Activated CD8-positive, alpha-beta T cell treated with anti-CD3 and anti-CD28 coated beads for 36 hours (primary cell): ENCODE measurements at regions not wholly inside any gene's neighbourhood (a gene's known extent, or its start where the extent isn't known, plus 50 kb on each side); places are given as distances from the start of the nearest gene placed in this dataset.
A peak's percentile ranks its signal among the peaks of the same experiment; 100 is the strongest.

Experiments used
- ATAC-seq: fragments of 200-7000 bp; cut with Tn5 transposase; one replicate; pipeline ENCODE4 v1.10.0; 2021; ENCODE audit warnings: mild to moderate bottlenecking, moderate library complexity
- CTCF ChIA-PET: fragments of 350-600 bp; sonication (Branson Sonifier 250); formaldehyde crosslinking; loops from one replicate; lab custom pipeline; 2021; ENCODE audit warnings: antibody characterized with exemption; lab: Charles Lee
- POLR2A ChIA-PET: fragments of 350-600 bp; sonication (Branson Sonifier 250); formaldehyde crosslinking; loops from one replicate; lab custom pipeline; 2021; ENCODE audit warnings: antibody characterized with exemption; lab: Charles Lee
- DNase-seq: peaks from one replicate; pipeline ENCODE4 v3.0.0-alpha.2; 2020
- H3K27ac Mint-ChIP-seq: one replicate; pipeline ENCODE4 v1.8.0; 2021; ENCODE audit warnings: mild to moderate bottlenecking, mixed read lengths
- H3K27me3 Mint-ChIP-seq: one replicate; pipeline ENCODE4 v1.8.0; 2021; ENCODE audit warnings: mixed read lengths
- H3K36me3 Mint-ChIP-seq: one replicate; pipeline ENCODE4 v1.8.0; 2021; ENCODE audit warnings: low read depth, mixed read lengths
- H3K4me1 Mint-ChIP-seq: one replicate; pipeline ENCODE4 v1.8.0; 2021; ENCODE audit warnings: low read depth, mixed read lengths
- H3K4me3 Mint-ChIP-seq: one replicate; pipeline ENCODE4 v1.8.0; 2021; ENCODE audit warnings: mild to moderate bottlenecking, moderate library complexity, mixed read lengths
- H3K9me3 Mint-ChIP-seq: one replicate; pipeline ENCODE4 v1.8.0; 2021; ENCODE audit warnings: mixed read lengths
- CTCF ChIP-seq: fragments of 200-600 bp; IDR thresholded peaks from one replicate; pipeline ENCODE4 v1.8.0; 2022; ENCODE audit warnings: antibody characterized with exemption, mild to moderate bottlenecking
- intact Hi-C: fragments of 100-400 bp; cut with micrococcal nuclease; formaldehyde crosslinking; loops from one replicate; pipeline ENCODE4 v1.10.0; 2022

- H3K27ac Mint-ChIP-seq: no peak overlapping the region
- H3K27me3 Mint-ChIP-seq: peaks cover 2% of the 10 kb centered on the region
- ChIA-PET CTCF (no interaction called here), POLR2A (no interaction called here)
- no peaks in the 10 kb centered on the region for H3K36me3 Mint-ChIP-seq
- peaks cover 26% of the 10 kb centered on the region for H3K4me1 Mint-ChIP-seq
- H3K9me3 Mint-ChIP-seq: no peaks in the 10 kb centered on the region
- intact Hi-C loops: no loop called here
- TF ChIP-seq CTCF: no peak
- ATAC-seq (no peak), DNase-seq (no peak)
- H3K4me3 Mint-ChIP-seq: no peak overlapping the region
Measured at GRCh38 chr3:124656531-124656930, 73.7 kb upstream of the UMPS start.

GRCh38 chr3:124657138-124657537 is 73.1 kb upstream of the UMPS start:
- Mint-ChIP-seq H3K27me3 (peaks cover 4% of the 10 kb centered on the region), H3K27ac (no peak overlapping the region), H3K36me3 (no peaks in the 10 kb centered on the region), H3K4me1 (peaks cover 23% of the 10 kb centered on the region), H3K4me3 (no peak overlapping the region), H3K9me3 (no peaks in the 10 kb centered on the region)
- ChIA-PET POLR2A (no interaction called here), CTCF (no interaction called here)
- intact Hi-C loops: no loop called here
- ATAC-seq: no peak
- DNase-seq: no peak
- TF ChIP-seq CTCF: no peak

- H3K27me3 Mint-ChIP-seq: peaks cover 4% of the 10 kb centered on the region
- peaks cover 17% of the 10 kb centered on the region for H3K4me1 Mint-ChIP-seq
- DNase-seq (no peak), ATAC-seq (no peak)
- H3K4me3 Mint-ChIP-seq: no peak overlapping the region
- ChIA-PET POLR2A (interaction anchor here (1.1 kb wide), 1 partner anchor 23 kb away, joined by 3 read pairs; no protein-coding TSS in a partner anchor), CTCF (interaction anchor here (0.5 kb wide), 1 partner anchor 69 kb away, joined by 3 read pairs; no protein-coding TSS in a partner anchor)
- intact Hi-C loops: no loop called here
- H3K9me3 Mint-ChIP-seq: no peaks in the 10 kb centered on the region
- no peak overlapping the region for H3K27ac Mint-ChIP-seq
- TF ChIP-seq CTCF: no peak
- H3K36me3 Mint-ChIP-seq: no peaks in the 10 kb centered on the region
Measured at GRCh38 chr3:124658270-124658669, 72.0 kb upstream of the UMPS start.

- H3K27me3 Mint-ChIP-seq: peaks cover 8% of the 10 kb centered on the region
- no peak for TF ChIP-seq CTCF
- no peaks in the 10 kb centered on the region for H3K36me3 Mint-ChIP-seq
- ATAC-seq (no peak), DNase-seq (no peak)
- H3K4me1 Mint-ChIP-seq: peaks cover 17% of the 10 kb centered on the region
- H3K4me3 Mint-ChIP-seq: no peak overlapping the region
- intact Hi-C loops: no loop called here
- no peak overlapping the region for H3K27ac Mint-ChIP-seq
- ChIA-PET CTCF (no interaction called here), POLR2A (interaction anchor here (1.1 kb wide), 1 partner anchor 22 kb away, joined by 3 read pairs; no protein-coding TSS in a partner anchor)
- H3K9me3 Mint-ChIP-seq: no peaks in the 10 kb centered on the region
Measured at GRCh38 chr3:124659175-124659574, 71.1 kb upstream of the UMPS start.

GRCh38 chr3:124660599-124660998 is 69.7 kb upstream of the UMPS start:
- ChIA-PET CTCF (interaction anchor here (1.0 to 1.3 kb wide), 2 partner anchors 28 to 100 kb away, joined by 3 to 6 read pairs; no protein-coding TSS in a partner anchor), POLR2A (no interaction called here)
- Mint-ChIP-seq H3K4me3 (peak overlapping the region; percentile 20), H3K27me3 (peaks cover 9% of the 10 kb centered on the region), H3K36me3 (no peaks in the 10 kb centered on the region), H3K9me3 (no peaks in the 10 kb centered on the region), H3K4me1 (peaks cover 17% of the 10 kb centered on the region), H3K27ac (peak overlapping the region; percentile 28)
- DNase-seq: no peak
- ATAC-seq: peak; percentile 49
- intact Hi-C loops: no loop called here
- no peak for TF ChIP-seq CTCF
